IMR-90 (cell line): ENCODE measurements at regions not wholly inside any gene's neighbourhood (a gene's known extent, or its start where the extent isn't known, plus 50 kb on each side); places are given as distances from the start of the nearest gene placed in this dataset.

Source experiments
- ATAC-seq: fragments of 200-7000 bp; cut with Tn5 transposase; 2 replicates; pipeline ENCODE4 v1.9.1; 2020; ENCODE audit warnings: low read depth, mild to moderate bottlenecking, moderate library complexity
- BruUV-seq: library from RNA; stranded (reverse); fragments of 400-500 nt; replicated peaks from 2 replicates; lab custom pipeline; 2021; lab: Mats Ljungman, UMichigan
- CTCF ChIA-PET: fragments of 300-600 bp; formaldehyde crosslinking; extraction: SDS; loops from one replicate; lab custom pipeline; 2021; ENCODE audit warnings: antibody characterized with exemption; lab: Yijun Ruan, JAX
- POLR2A ChIA-PET: fragments of 300-600 bp; sonication (Branson Sonifier 250); formaldehyde crosslinking; loops from one replicate; lab custom pipeline; 2022; ENCODE audit warnings: antibody characterized with exemption; ENCODE audit not compliant: unreplicated experiment; lab: Charles Lee
- DNase-seq: peaks from one replicate; pipeline ENCODE4 v3.0.0; 2013
- H2AFZ ChIP-seq: replicated peaks from 2 replicates; pipeline ENCODE3; 2013; ENCODE audit warnings: low read length, mild to moderate bottlenecking; ENCODE audit not compliant: poor library complexity
- H2AK5ac ChIP-seq: 2 replicates; pipeline ENCODE4 v1.6.1; 2013; ENCODE audit warnings: low read depth, low read length, inconsistent platforms
- H2AK9ac ChIP-seq: replicated peaks from 2 replicates; pipeline ENCODE3; 2013; ENCODE audit warnings: mild to moderate bottlenecking, low read depth, low read length, moderate library complexity; ENCODE audit not compliant: poor library complexity
- H2BK120ac ChIP-seq: 2 replicates; pipeline ENCODE4 v1.6.1; 2013; ENCODE audit warnings: low read depth, low read length, inconsistent platforms
- H2BK15ac ChIP-seq: 3 replicates; pipeline ENCODE4 v1.6.1; 2013; ENCODE audit warnings: low read depth, low read length, inconsistent platforms
- H2BK20ac ChIP-seq: 2 replicates; pipeline ENCODE4 v1.6.1; 2013; ENCODE audit warnings: low read depth, mild to moderate bottlenecking, inconsistent platforms, low read length, moderate library complexity
- H2BK5ac ChIP-seq: 2 replicates; pipeline ENCODE4 v1.6.1; 2013; ENCODE audit warnings: mild to moderate bottlenecking, low read depth, low read length, inconsistent platforms; ENCODE audit not compliant: poor library complexity, severe bottlenecking
- H3K14ac ChIP-seq: replicated peaks from 2 replicates; pipeline ENCODE4 v1.6.1; 2013; ENCODE audit warnings: low read depth, low read length, inconsistent platforms
- H3K18ac ChIP-seq: 2 replicates; pipeline ENCODE4 v1.6.1; 2013; ENCODE audit warnings: low read depth, low read length, control low read depth
- H3K23ac ChIP-seq: 2 replicates; pipeline ENCODE4 v1.6.1; 2013; ENCODE audit warnings: low read depth, low read length, inconsistent platforms
- H3K27ac ChIP-seq: 2 replicates; pipeline ENCODE4 v1.5.1; 2013; ENCODE audit warnings: mild to moderate bottlenecking, control low read depth, low read length; ENCODE audit not compliant: insufficient read depth
- H3K27me3 ChIP-seq: 2 replicates; pipeline ENCODE4 v1.6.1; 2013; ENCODE audit warnings: low read length; ENCODE audit not compliant: control insufficient read depth, insufficient read depth
- H3K36me3 ChIP-seq: 2 replicates; pipeline ENCODE4 v1.6.1; 2013; ENCODE audit warnings: low read length, mixed read lengths; ENCODE audit not compliant: control insufficient read depth, insufficient read depth
- H3K4ac ChIP-seq: 2 replicates; pipeline ENCODE4 v1.6.1; 2013; ENCODE audit warnings: low read depth, low read length, inconsistent platforms
- H3K4me1 ChIP-seq: 2 replicates; pipeline ENCODE4 v1.6.1; 2013; ENCODE audit warnings: low read length, mixed read lengths; ENCODE audit not compliant: control insufficient read depth, insufficient read depth
- H3K4me2 ChIP-seq: 2 replicates; pipeline ENCODE4 v1.6.1; 2013; ENCODE audit warnings: low read depth, mild to moderate bottlenecking, control low read depth, low read length, moderate library complexity
- H3K4me3 ChIP-seq: 2 replicates; pipeline ENCODE4 v1.5.1; 2013; ENCODE audit warnings: low read depth, mild to moderate bottlenecking, control low read depth, low read length, moderate library complexity; ENCODE audit not compliant: insufficient read depth
- H3K56ac ChIP-seq: 2 replicates; pipeline ENCODE4 v1.6.1; 2013; ENCODE audit warnings: low read length, inconsistent platforms; ENCODE audit not compliant: insufficient read depth; ENCODE audit errors: extremely low read depth
- H3K79me1 ChIP-seq, 2 experiments: 2 replicates each; pipeline ENCODE4 v1.6.1; 2013; ENCODE audit warnings: low read length in 2 of 2, inconsistent platforms in 1 of 2, low read depth in 1 of 2
- H3K9ac ChIP-seq: 2 replicates; pipeline ENCODE4 v1.6.1; 2013; ENCODE audit warnings: low read depth, low read length, control low read depth
- H3K9me1 ChIP-seq: 2 replicates; pipeline ENCODE4 v1.6.1; 2013; ENCODE audit warnings: low read length, inconsistent platforms; ENCODE audit not compliant: insufficient read depth
- H3K9me3 ChIP-seq: 2 replicates; pipeline ENCODE4 v1.6.1; 2013; ENCODE audit warnings: low read length; ENCODE audit not compliant: control insufficient read depth, insufficient read depth
- H4K20me1 ChIP-seq: 2 replicates; pipeline ENCODE4 v1.6.1; 2013; ENCODE audit warnings: low read length, inconsistent platforms; ENCODE audit not compliant: insufficient read depth
- H4K5ac ChIP-seq: 2 replicates; pipeline ENCODE4 v1.6.1; 2013; ENCODE audit warnings: mild to moderate bottlenecking, low read depth, low read length, control low read depth
- H4K8ac ChIP-seq, 2 experiments: 2 replicates each; pipeline ENCODE4 v1.6.1; 2013; ENCODE audit warnings: low read depth in 2 of 2, low read length in 2 of 2, control low read depth in 1 of 2, inconsistent platforms in 1 of 2
- H4K91ac ChIP-seq: 2 replicates; pipeline ENCODE4 v1.6.1; 2013; ENCODE audit warnings: low read depth, low read length, inconsistent platforms; ENCODE audit not compliant: insufficient read depth
- MXI1 ChIP-seq: IDR thresholded peaks from 2 replicates; pipeline ENCODE4 v1.6.1; 2012; ENCODE audit warnings: low read depth, mild to moderate bottlenecking, low read length, moderate library complexity, borderline replicate concordance
- WGBS, 2 experiments: methylation state at CpG; one replicate each; pipeline versions ENCODE4 v1.1.5 to v1.1.7; 2013; ENCODE audit warnings: missing lambda C conversion rate in 2 of 2; ENCODE audit not compliant: insufficient read length in 1 of 2; ENCODE audit errors: extremely low coverage in 2 of 2; 5-methylcytosine and 5-hydroxymethylcytosine counted together
- dilution Hi-C: fragments of 300-500 bp; cut with HindIII; formaldehyde crosslinking; loops from one replicate; pipeline ENCODE4 v1.14.3; 2018; ENCODE audit warnings: low sequenced_read_pairs; ENCODE audit not compliant: unreplicated experiment
- in situ Hi-C: fragments of 300-500 bp; cut with MboI; formaldehyde crosslinking; loops from 3 replicates; pipeline ENCODE4 v1.14.3; 2019; ENCODE audit warnings: low sequenced_read_pairs, inconsistent platforms, mixed read lengths
- intact Hi-C: fragments of 100-400 bp; cut with micrococcal nuclease; formaldehyde crosslinking; loops from 2 replicates; pipeline ENCODE4 v1.10.0; 2022

GRCh38 chr17:77314601-77315000 lies 173.8 kb downstream of the SEC14L1 start:
- no peak for ATAC-seq
- dilution Hi-C loops = no loop called here
- H3K27ac ChIP-seq = no peak overlapping the region

More at GRCh38 chr17:77314601-77315000, 173.8 kb downstream of the SEC14L1 start:
- CTCF ChIA-PET = no interaction called here
- H3K14ac ChIP-seq = no peak overlapping the region
- no peak overlapping the region for H3K23ac ChIP-seq
- no peak overlapping the region for H4K5ac ChIP-seq
- no TSS peak for BruUV-seq
- H2BK20ac ChIP-seq = no peak overlapping the region; the same call in 1 of the 2 replicates
- peak overlapping the region; percentile 66; the same call in 1 of the 2 replicates for H2AK5ac ChIP-seq
- no peaks in the 10 kb centered on the region for H3K27me3 ChIP-seq
- no peak overlapping the region for H3K9ac ChIP-seq
- no peak for TF ChIP-seq MXI1
- no peak for DNase-seq
- no peak overlapping the region for H3K56ac ChIP-seq
- no peak overlapping the region for H3K4me3 ChIP-seq
- no peaks in the 10 kb centered on the region for H3K36me3 ChIP-seq
- peaks cover 32% of the 10 kb centered on the region for H3K4me1 ChIP-seq
- no peaks in the 10 kb centered on the region for H3K9me3 ChIP-seq
- in situ Hi-C loops = no loop called here
- peak overlapping the region; percentile 38 for H2AK9ac ChIP-seq
- no peaks in the 10 kb centered on the region for H4K20me1 ChIP-seq
- peak overlapping the region; percentile 29; the same call in 1 of the 2 replicates for H2BK120ac ChIP-seq
- POLR2A ChIA-PET = no interaction called here
- peaks cover 22 to 71% of the 10 kb centered on the region in 2 experiments for H3K79me1 ChIP-seq
- no peak overlapping the region for H3K18ac ChIP-seq
- peaks cover 22% of the 10 kb centered on the region for H3K9me1 ChIP-seq
- no peak overlapping the region for H2BK5ac ChIP-seq
- 96% methylated on average over 6 of the region's 11 CpGs; no CpG with 5 or more reads in 1 of the 2 experiments for WGBS, 2 experiments
- peak overlapping the region; percentile 5 for H2AFZ ChIP-seq
- no peak overlapping the region for H3K4me2 ChIP-seq
- intact Hi-C loops = no loop called here
- peak overlapping the region in 1 of 2 experiments; percentile 9; a peak in 1 of 4 replicates for H4K8ac ChIP-seq
- H2BK15ac ChIP-seq = no peak overlapping the region
- H4K91ac ChIP-seq = no peak overlapping the region
- peak overlapping the region; percentile 39; the same call in 1 of the 2 replicates for H3K4ac ChIP-seq
